ENCODE measurements at regions not wholly inside any gene's neighbourhood (a gene's known extent, or its start where the extent isn't known, plus 50 kb on each side); places are given as distances from the start of the nearest gene placed in this dataset.
"Not testable (repeated sequence)": the region's sequence is repeated elsewhere in the genome, so short reads cannot be mapped to it uniquely, and the experiment has no call there.

DNA sequence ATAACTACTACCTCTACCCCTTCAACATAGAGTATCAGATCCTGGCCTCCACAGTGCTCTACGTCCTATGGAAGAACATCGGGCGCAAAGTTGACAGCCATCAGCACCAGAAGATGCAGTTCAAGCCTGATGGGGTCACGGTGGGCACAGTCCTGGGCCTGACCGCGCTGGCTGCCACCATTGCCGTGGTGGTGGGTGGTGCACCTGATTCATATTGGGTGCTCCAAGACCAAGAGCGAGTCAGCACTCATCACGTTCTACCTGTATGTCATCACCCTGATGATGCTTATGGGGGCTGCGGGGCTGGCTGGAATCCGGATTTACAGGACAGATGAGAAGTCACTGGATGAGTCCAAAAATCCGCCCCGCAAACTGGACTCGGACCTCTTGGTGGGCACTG lies 846.4 kb downstream of the RPIA start:
- H3K4me3 ChIP-seq; H3K27me3 ChIP-seq; H3K36me3 ChIP-seq; H3K27ac ChIP-seq; H3K9me3 ChIP-seq; DNase-seq; intact Hi-C loops (cut with DNase I; ENCODE audit: low total_unique reads); H3K4me1 ChIP-seq: not testable (repeated sequence)
- 94 to 99% (median 98%) methylated on average over 5 to 6 of the region's 14 CpGs; no CpG with 5 or more reads in 2 of the 5 donors for WGBS, 5 donors

DNA sequence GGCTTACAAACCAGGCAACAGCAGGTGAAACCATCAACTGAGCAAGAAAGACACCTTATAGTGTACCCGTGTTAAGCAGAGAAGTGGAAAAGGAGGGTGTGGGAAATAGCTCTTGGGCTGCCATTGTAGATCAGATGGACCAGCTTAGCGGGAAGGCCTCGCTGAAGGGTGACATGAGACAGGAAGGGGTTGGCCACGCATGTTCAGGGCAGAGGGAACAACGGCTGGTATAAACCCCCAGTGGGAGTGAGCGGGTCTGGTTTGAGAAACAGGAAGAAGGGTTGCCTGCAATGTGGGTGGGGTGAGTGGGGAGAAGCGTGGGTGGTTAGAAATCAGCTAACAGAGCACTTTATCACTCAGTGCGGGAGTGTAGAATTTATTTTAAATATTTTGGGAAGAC lies 852.6 kb downstream of the RPIA start:
- H3K27me3 ChIP-seq; DNase-seq; H3K4me3 ChIP-seq; intact Hi-C loops (cut with DNase I; ENCODE audit: low total_unique reads); H3K9me3 ChIP-seq; H3K4me1 ChIP-seq; H3K27ac ChIP-seq; H3K36me3 ChIP-seq: not testable (repeated sequence)
- 69 to 86% (median 76%) methylated on average over 4 to 6 of the region's 8 CpGs for WGBS, 5 donors

DNA sequence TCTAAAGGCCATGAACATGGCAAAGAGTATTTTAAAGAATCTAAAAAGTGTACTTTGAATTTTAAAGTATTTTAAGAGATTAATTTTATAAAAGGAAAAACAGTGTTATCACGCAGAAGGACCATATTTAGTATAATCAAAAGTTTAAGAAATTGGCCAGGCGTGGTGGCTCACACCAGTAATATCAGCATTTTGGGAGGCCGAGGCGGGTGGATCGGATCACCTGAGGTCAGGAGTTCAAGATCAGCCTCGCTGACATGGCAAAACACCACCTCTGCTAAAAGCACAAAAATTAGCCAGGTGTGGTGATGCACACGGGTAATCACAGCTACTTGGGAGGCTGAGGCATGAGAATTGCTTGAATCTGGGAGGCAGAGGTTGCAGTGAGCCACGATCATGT lies 887.7 kb downstream of the RPIA start:
- H3K27me3 ChIP-seq; H3K4me3 ChIP-seq; H3K4me1 ChIP-seq; H3K27ac ChIP-seq; H3K36me3 ChIP-seq; H3K9me3 ChIP-seq; DNase-seq; intact Hi-C loops (cut with DNase I; ENCODE audit: low total_unique reads): not testable (repeated sequence)
- 80 to 96% (median 92%) methylated on average over 1 to 6 of the region's 8 CpGs for WGBS, 5 donors

DNA sequence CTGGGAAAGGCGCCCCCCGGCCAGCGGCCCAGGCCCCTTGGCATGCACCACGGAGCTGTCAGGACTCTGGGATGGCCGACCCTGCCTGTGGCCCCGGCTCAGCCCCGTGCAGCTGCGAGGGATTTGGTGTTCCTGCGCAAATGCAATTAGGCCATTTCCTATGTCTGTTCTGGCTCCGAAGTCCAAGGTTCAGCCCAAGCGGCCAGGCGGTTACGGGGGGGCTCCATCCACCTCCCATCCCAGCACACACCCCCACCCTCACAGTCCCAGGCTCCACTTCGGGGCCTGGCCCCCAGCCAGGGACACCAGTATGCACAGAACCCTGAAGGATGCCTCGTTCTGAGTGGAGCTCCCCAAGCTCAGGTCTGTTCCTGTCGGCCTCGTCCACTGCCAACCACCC lies 891.3 kb downstream of the RPIA start:
- H3K36me3 ChIP-seq; H3K4me1 ChIP-seq; H3K9me3 ChIP-seq; intact Hi-C loops (cut with DNase I; ENCODE audit: low total_unique reads); H3K4me3 ChIP-seq; H3K27ac ChIP-seq; H3K27me3 ChIP-seq: not testable (repeated sequence)
- peak in 1 of 2 donors; percentile 13 for DNase-seq
- 72 to 91% (median 88%) methylated on average over 4 to 5 of the region's 17 CpGs; no CpG with 5 or more reads in 2 of the 5 donors for WGBS, 5 donors

DNA sequence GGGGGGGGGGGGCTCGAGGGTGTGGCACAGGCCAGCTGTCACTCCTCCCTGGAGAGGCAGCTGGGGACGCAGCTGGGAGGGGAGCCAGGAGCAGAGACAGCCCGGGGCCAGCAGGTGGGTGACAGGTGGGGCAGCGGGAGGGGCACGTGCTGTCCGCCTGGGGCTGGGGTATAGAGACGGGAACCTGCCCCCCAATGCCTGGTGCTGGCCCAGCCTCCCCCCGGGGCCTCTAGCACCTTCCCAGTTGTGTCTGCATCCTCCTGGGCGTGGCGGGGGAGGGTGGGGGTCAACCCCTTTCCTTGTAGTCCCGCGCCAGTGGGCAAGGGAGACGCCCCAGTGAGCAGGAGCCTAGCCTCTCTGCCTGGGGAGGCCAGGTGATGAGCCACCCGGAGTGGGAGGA lies 892.6 kb downstream of the RPIA start:
- intact Hi-C loops (cut with DNase I; ENCODE audit: low total_unique reads); H3K27me3 ChIP-seq; H3K4me1 ChIP-seq; H3K36me3 ChIP-seq; H3K9me3 ChIP-seq: not testable (repeated sequence)
- 44 to 100% (median 65%) methylated on average over 5 to 10 of the region's 14 CpGs for WGBS, 5 donors
- H3K27ac ChIP-seq, result peak overlapping the region in 1 of 5 donors; percentile 60
- H3K4me3 ChIP-seq, result peak overlapping the region in 1 of 4 donors; percentile 9
- DNase-seq, result peak in 1 of 2 donors; percentile 1

GRCh38 chr2:89584868-89585557 lies 893.5 kb downstream of the RPIA start:
- WGBS, 5 donors, result 0 to 35% (median 7%) methylated on average over 1 to 6 of the region's 21 CpGs
- H3K9me3 ChIP-seq; H3K36me3 ChIP-seq; H3K27me3 ChIP-seq; H3K4me1 ChIP-seq; intact Hi-C loops (cut with DNase I; ENCODE audit: low total_unique reads): not testable (repeated sequence)
- H3K4me3 ChIP-seq, result peak overlapping the region; percentile 13 to 47 (median 44)
- peak in 1 of 2 donors; percentile 2 for DNase-seq
- H3K27ac ChIP-seq, result peak overlapping the region in 3 of 5 donors; percentile 29 to 54 (median 34)

DNA sequence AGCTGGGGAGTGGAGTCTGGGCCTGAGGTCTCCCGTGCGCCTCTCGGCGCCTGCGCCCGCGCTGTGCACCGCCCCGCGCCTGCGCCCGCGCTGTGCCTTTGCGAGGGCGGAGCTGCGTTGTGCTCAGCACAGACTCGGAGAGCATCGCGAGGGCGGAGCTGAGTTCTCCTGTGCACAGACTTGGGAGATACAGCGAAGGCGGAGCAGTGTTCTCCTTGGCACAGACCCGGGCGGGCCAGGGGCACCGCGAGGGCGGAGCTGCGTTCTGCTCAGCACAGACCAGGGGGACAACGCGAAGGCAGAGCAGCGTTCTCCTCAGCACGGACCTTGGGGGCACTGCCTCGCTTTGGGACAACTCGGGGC lies 894.1 kb downstream of the RPIA start:
- WGBS, 5 donors, result 0 to 23% (median 7%) methylated on average over 1 to 22 of the region's 34 CpGs
- Histone ChIP-seq H3K4me3 (peak overlapping the region; percentile 13 to 47 (median 44)), H3K27ac (peak overlapping the region in 3 of 5 donors; percentile 22 to 60 (median 34))
- H3K27me3 ChIP-seq; H3K36me3 ChIP-seq; H3K9me3 ChIP-seq; intact Hi-C loops (cut with DNase I; ENCODE audit: low total_unique reads); H3K4me1 ChIP-seq: not testable (repeated sequence)
- TF ChIP-seq POLR2AphosphoS5 (IDR thresholded peaks at IDR 0.05), result peak in 2 of 3 donors; percentile 20 to 77
- DNase-seq, result peak in 1 of 2 donors; percentile 80

DNA sequence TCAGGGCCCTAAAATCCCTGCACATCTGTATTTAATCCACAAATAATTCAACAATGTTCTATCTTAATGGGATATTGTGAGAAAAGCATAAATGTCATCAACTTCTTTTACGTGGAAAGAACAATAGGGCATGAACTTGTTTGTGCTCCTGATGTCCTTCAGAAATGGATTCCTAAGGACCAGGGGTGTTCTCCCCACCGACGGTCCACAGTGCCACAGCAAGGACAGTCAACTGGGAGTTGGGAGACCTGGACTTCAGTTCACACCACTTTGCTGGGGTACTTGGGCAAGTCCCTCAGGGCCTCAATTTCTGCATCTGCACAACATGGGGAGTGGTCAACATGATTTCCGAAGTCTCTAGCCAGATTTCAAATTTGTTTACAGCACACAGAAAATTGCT lies 908.4 kb downstream of the RPIA start:
- H3K4me3 ChIP-seq; H3K4me1 ChIP-seq; H3K27me3 ChIP-seq; H3K36me3 ChIP-seq; DNase-seq; intact Hi-C loops (cut with DNase I; ENCODE audit: low total_unique reads); H3K9me3 ChIP-seq; H3K27ac ChIP-seq: not testable (repeated sequence)
- WGBS, 5 donors, result 57 to 70% (median 63%) methylated on average over 3 of the region's 4 CpGs

GRCh38 chr2:89606514-89606913 lies 915.0 kb downstream of the RPIA start:
- intact Hi-C loops (cut with DNase I; ENCODE audit: low total_unique reads); H3K36me3 ChIP-seq; H3K4me1 ChIP-seq; H3K4me3 ChIP-seq; DNase-seq; H3K27ac ChIP-seq: not testable (repeated sequence)
- WGBS, 5 donors, result 74 to 83% (median 80%) methylated on average over 2 of the region's 2 CpGs; no CpG with 5 or more reads in 1 of the 5 donors
- Histone ChIP-seq H3K9me3 (peaks cover 0 to 15% (median 6%) of the 10 kb centered on the region in 4 donors), H3K27me3 (peaks cover 0 to 15% (median 3%) of the 10 kb centered on the region in 3 donors)

- DNase-seq; H3K4me3 ChIP-seq; H3K4me1 ChIP-seq; H3K27ac ChIP-seq; H3K36me3 ChIP-seq; intact Hi-C loops (cut with DNase I; ENCODE audit: low total_unique reads): not testable (repeated sequence)
- WGBS, 5 donors, result 91 to 96% (median 93%) methylated on average over 33 of the region's 33 CpGs
- Histone ChIP-seq H3K27me3 (peaks cover 0 to 35% (median 9%) of the 10 kb centered on the region in 3 donors), H3K9me3 (peaks cover 0 to 17% (median 10%) of the 10 kb centered on the region in 4 donors)
These were observed 918.9 kb downstream of the RPIA start for GRCh38 chr2:89610207-89610926.

- H3K27me3 ChIP-seq, result peaks cover 0 to 35% (median 9%) of the 10 kb centered on the region in 3 donors
- intact Hi-C loops (cut with DNase I; ENCODE audit: low total_unique reads); H3K4me3 ChIP-seq; H3K36me3 ChIP-seq; H3K4me1 ChIP-seq; H3K27ac ChIP-seq; DNase-seq: not testable (repeated sequence)
- 78 to 86% (median 78%) methylated on average over 34 to 37 of the region's 37 CpGs for WGBS, 5 donors
- H3K9me3 ChIP-seq, result peaks cover 0 to 17% (median 10%) of the 10 kb centered on the region in 4 donors
These were observed 919.5 kb downstream of the RPIA start for GRCh38 chr2:89610927-89611515.

Measured in stomach (tissue), 8 donors.